Colonic mucosa (tissue), 4 donors: ENCODE measurements at regions not wholly inside any gene's neighbourhood (a gene's known extent, or its start where the extent isn't known, plus 50 kb on each side); places are given as distances from the start of the nearest gene placed in this dataset.

Experiments used
- DNase-seq: peaks from one replicate; pipeline ENCODE4 v3.0.0-alpha.2; 2020
- H3K27ac ChIP-seq: fragments of 200-600 bp; one replicate; pipeline ENCODE4 v1.8.0; 2021
- H3K27me3 ChIP-seq: fragments of 200-600 bp; one replicate; pipeline ENCODE4 v1.8.0; 2021
- H3K36me3 ChIP-seq: fragments of 200-600 bp; one replicate; pipeline ENCODE4 v1.8.0; 2021
- H3K4me1 ChIP-seq: fragments of 200-600 bp; one replicate; pipeline ENCODE4 v1.8.0; 2021; ENCODE audit warnings: mild to moderate bottlenecking
- H3K4me3 ChIP-seq: fragments of 200-600 bp; one replicate; pipeline ENCODE4 v1.8.0; 2021
- H3K9ac ChIP-seq, 2 donors: one replicate each; pipeline ENCODE4 v1.7.0; 2013; ENCODE audit warnings: control low read depth in 2 of 2, low read depth in 2 of 2, low read length in 2 of 2
- H3K9me3 ChIP-seq: fragments of 200-600 bp; one replicate; pipeline ENCODE4 v1.8.0; 2021
- intact Hi-C: fragments of 100-400 bp; cut with DNase I; formaldehyde crosslinking; loops from one replicate; pipeline ENCODE4 v1.14.1; 2022
- TF ChIP-seq, protein P1 (sequence below): fragments of 200-600 bp; IDR thresholded peaks from one replicate; pipeline ENCODE4 v1.8.0; 2022; ENCODE audit warnings: antibody characterized with exemption, mild to moderate bottlenecking
- donor health status: healthy.
- donor health status: DM: no; HTN: no; CAD: no.
- donor health status: DM: no; HTN: no; CAD: no.

DNA sequence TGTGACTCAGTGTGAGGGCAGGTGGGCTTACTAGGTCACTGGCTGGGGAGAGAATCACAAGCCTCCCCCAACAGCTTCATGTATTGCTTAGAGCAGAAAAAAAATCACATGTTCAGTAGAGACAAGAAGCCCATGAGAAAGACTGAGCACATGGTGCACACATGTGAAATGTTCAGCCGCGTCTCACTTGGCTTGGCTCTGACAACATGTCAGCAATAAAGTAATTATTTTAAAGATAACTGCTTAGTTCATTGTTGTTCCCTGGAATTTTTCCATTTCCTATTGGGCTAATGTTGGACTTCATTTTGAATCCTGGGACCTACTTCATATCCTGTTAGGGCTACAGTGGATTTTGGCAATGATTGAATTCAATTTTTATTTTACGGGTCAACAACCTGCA lies 222.6 kb downstream of the C6orf118 start:
- H3K4me1 ChIP-seq, result no peaks in the 10 kb centered on the region
- no peak overlapping the region for H3K27ac ChIP-seq
- H3K36me3 ChIP-seq, result no peaks in the 10 kb centered on the region
- no peak overlapping the region for H3K4me3 ChIP-seq
- intact Hi-C loops, result no loop called here
- TF ChIP-seq, protein P1, sequence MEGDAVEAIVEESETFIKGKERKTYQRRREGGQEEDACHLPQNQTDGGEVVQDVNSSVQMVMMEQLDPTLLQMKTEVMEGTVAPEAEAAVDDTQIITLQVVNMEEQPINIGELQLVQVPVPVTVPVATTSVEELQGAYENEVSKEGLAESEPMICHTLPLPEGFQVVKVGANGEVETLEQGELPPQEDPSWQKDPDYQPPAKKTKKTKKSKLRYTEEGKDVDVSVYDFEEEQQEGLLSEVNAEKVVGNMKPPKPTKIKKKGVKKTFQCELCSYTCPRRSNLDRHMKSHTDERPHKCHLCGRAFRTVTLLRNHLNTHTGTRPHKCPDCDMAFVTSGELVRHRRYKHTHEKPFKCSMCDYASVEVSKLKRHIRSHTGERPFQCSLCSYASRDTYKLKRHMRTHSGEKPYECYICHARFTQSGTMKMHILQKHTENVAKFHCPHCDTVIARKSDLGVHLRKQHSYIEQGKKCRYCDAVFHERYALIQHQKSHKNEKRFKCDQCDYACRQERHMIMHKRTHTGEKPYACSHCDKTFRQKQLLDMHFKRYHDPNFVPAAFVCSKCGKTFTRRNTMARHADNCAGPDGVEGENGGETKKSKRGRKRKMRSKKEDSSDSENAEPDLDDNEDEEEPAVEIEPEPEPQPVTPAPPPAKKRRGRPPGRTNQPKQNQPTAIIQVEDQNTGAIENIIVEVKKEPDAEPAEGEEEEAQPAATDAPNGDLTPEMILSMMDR, result no peak
- no peaks in the 10 kb centered on the region for H3K27me3 ChIP-seq
- H3K9me3 ChIP-seq, result no peaks in the 10 kb centered on the region
- no peak for DNase-seq
- no peak overlapping the region for H3K9ac ChIP-seq

DNA sequence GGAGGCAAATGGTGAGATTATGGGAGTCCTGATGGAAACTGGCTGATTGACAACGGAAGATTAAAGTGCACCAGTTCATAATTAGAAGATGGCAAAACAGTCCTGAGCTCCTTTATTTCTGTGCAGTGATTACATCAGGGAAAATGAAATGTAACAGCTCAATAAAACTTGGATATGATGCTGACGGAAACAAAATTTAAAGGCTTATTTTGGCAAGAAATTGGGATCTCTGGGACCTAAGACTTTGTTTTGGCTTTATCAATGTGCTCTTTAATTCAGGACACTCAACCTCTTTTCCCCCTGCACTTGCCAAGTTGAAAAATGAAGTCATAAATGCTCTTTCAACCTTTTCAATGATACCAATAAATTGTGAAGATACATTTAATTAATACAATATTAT lies 226.8 kb downstream of the C6orf118 start:
- TF ChIP-seq, protein P1, result no peak

DNA sequence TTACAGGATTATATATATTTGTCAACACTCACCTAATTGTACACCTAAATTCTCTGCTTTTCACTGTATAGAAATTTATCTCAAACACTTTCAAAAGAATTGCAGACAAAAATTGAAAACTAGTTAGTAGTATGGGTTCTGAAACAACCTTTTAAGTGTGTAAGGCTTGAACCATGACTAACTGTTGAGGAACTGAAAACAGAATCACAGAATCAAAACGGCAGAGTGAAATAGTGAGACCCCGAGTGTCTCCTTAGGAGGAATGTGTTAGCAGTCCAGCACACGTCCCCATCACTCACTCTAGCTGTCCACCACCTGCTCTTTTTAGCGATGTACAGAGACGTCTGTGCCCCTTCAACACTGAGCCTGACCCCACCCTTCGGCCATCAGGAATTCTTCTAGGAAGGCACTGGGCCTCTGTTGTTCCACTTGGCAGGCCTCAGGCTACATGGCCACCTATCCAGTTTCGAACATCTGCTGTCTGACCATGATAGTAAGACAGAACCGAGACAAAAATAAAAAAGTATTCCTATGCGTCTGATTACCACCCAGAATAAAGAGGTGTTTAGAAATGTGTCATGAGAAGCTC lies 227.4 kb downstream of the C6orf118 start:
- H3K36me3 ChIP-seq, result no peaks in the 10 kb centered on the region
- no peaks in the 10 kb centered on the region for H3K27me3 ChIP-seq
- H3K9ac ChIP-seq, result no peak overlapping the region
- TF ChIP-seq, protein P1, result no peak
- H3K27ac ChIP-seq, result no peak overlapping the region
- H3K9me3 ChIP-seq, result no peaks in the 10 kb centered on the region
- intact Hi-C loops, result no loop called here
- no peaks in the 10 kb centered on the region for H3K4me1 ChIP-seq
- no peak overlapping the region for H3K4me3 ChIP-seq
- no peak for DNase-seq

More for the DNA sequence above, 226.8 kb downstream of the C6orf118 start:
- no peak for DNase-seq
- Histone ChIP-seq H3K27me3 (no peaks in the 10 kb centered on the region), H3K4me3 (no peak overlapping the region), H3K9me3 (no peaks in the 10 kb centered on the region), H3K4me1 (no peaks in the 10 kb centered on the region), H3K9ac (no peak overlapping the region), H3K27ac (no peak overlapping the region), H3K36me3 (no peaks in the 10 kb centered on the region)
- intact Hi-C loops, result no loop called here

DNA sequence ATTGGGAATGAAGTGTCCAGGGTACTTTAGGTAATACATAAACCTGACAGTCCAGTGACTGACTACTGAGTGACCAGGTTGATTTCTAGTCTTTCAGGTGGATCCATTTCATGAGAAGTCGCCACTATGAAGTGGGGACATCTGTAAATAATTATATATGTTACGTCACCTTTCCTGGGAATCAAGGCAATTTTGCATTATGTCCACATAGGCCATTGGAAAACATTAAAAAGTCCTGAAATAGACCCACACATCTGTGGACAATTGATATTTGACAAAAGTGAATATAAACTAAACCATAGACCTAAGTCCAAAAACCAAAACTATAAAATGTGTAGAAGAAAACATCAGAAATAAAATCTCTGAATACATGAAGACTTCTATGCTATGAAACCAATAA lies 231.5 kb downstream of the C6orf118 start:
- no peak overlapping the region for H3K9ac ChIP-seq
- H3K4me3 ChIP-seq, result no peak overlapping the region
- H3K27ac ChIP-seq, result no peak overlapping the region
- no peaks in the 10 kb centered on the region for H3K27me3 ChIP-seq
- no peaks in the 10 kb centered on the region for H3K9me3 ChIP-seq
- DNase-seq, result no peak
- H3K4me1 ChIP-seq, result no peaks in the 10 kb centered on the region
- intact Hi-C loops, result no loop called here
- no peaks in the 10 kb centered on the region for H3K36me3 ChIP-seq
- TF ChIP-seq, protein P1, result no peak

DNA sequence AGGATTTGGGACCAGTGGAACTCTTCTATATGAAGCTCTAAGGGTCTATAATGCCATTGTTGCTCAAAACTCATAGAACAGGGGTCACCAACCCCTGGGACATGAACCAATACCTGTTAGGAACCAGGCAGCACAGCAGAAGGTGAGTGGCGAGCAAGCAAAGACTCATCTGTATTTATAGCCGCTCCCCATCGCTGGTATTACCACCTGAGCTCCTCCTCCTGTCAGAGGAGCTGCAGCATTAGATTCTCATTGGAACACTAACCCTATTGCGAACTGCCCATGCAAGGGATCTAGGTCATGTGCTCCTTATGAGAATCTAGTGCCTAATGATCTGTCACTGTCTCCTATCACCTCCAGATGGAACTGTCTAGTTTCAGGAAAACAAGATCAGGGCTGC lies 237.5 kb downstream of the C6orf118 start:
- H3K4me3 ChIP-seq, result no peak overlapping the region
- no peaks in the 10 kb centered on the region for H3K36me3 ChIP-seq
- no peak overlapping the region for H3K27ac ChIP-seq
- intact Hi-C loops, result no loop called here
- H3K9me3 ChIP-seq, result peaks cover 4% of the 10 kb centered on the region
- no peaks in the 10 kb centered on the region for H3K4me1 ChIP-seq
- DNase-seq, result no peak
- no peak overlapping the region for H3K9ac ChIP-seq
- TF ChIP-seq, protein P1, result no peak
- H3K27me3 ChIP-seq, result no peaks in the 10 kb centered on the region
